NCI-H748 treated with DMSO at 0.1 percent for 48 hours (cell line): ENCODE measurements at regions not wholly inside any gene's neighbourhood (a gene's known extent, or its start where the extent isn't known, plus 50 kb on each side); places are given as distances from the start of the nearest gene placed in this dataset.
"Not testable (repeated sequence)": the region's sequence is repeated elsewhere in the genome, so short reads cannot be mapped to it uniquely, and the experiment has no call there.

Experiments used
- DNase-seq: peaks from one replicate; lab custom pipeline; 2025; lab: John Stamatoyannopoulos, UW

- no peak for DNase-seq
Observed at GRCh38 chr3:181267312-181267711, 277.8 kb upstream of the DNAJC19 start.

DNA sequence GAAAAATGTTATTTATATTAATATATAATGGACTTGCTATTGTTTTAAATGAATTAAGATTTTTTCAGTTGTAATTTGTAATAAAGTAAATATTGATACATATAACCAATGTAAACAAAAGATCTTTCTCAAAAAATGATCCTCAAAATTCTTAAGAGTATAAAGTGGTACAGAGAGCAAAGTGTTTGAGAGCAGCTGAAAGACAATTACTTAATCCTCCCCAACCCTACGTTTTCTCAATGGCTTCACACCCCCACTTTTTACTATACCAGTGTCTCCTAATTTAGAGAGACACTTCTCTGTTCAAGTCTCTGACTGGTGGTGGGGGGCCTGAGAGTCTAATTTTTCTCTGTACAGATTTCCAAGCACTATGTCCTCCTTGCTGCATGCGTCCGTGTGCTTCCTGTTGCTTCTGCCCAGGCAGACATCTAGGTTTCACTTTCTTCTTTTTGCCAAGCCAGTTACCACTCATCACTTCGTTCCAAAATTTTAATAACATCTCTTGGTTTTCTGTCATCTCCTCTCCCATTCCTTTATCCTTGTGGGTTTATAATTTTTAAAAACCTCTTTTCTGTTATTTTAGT lies 276.3 kb upstream of the DNAJC19 start:
- DNase-seq: no peak

- no peak for DNase-seq
Observed at GRCh38 chr3:181264486-181264885, 274.9 kb upstream of the DNAJC19 start.

GRCh38 chr3:181253796-181254195 lies 264.3 kb upstream of the DNAJC19 start:
- DNase-seq: peak; percentile 16

- peak; percentile 90 for DNase-seq
Observed at GRCh38 chr3:181252631-181253030, 263.1 kb upstream of the DNAJC19 start.

DNA sequence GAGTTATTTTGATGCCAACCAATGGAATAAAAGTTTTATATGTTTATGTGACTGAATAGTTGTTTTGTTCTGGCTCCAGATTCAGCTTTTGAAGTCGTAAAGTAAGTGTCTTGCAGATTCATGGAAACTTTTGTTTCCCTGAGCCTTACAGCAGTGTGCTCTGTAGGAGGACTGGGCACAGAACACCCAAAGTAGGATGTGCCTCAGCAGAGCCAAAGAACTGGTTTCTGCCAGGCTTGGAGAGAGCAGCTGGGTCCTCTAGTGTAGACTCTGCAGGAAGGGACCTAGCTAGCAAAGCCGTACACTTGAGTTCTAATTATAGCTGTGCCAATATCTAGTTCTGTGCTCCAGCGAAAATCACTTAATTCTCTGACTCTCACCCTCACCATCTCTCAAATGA lies 261.2 kb upstream of the DNAJC19 start:
- DNase-seq: no peak

DNA sequence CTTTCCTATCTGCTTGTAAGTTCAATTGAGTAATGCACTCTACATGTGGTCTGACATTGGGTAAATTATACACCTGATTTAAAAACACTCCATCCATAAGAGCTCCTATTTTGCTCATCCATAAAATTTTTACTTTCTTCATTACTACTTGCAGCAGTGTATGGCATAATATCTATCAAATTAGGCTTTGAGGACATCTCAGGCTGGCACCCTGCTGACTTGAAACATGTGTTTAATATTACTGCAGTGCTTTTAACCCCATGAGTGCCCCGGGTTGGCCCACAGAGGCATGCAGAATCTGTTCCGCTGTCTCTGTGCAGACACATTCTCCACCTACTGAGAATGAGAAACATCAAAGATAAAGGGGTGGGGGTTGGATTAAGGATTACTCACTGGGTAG lies 249.9 kb upstream of the DNAJC19 start:
- no peak for DNase-seq

GRCh38 chr3:181230258-181230657 lies 240.7 kb upstream of the DNAJC19 start:
- DNase-seq: no peak

DNA sequence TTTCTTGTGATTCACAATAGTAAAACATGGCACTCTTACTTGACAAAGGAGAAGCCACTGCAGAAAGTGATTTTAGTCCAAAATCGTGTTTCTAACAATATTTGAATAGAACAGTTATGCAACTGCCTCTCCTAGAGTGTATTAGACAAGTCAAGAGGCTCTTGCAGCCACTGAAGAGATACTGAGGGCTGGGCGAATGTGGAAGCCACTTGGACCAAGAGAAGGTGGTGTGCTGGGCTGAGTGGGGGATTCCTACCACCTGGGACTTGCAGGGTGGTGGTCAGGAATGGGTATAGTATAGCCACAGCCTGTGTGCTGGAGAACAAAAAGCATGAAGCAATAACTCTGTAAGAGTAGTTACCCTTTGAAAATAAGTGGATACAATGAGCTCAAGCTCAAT lies 223.8 kb upstream of the DNAJC19 start:
- DNase-seq: no peak

GRCh38 chr3:181212271-181212670 lies 222.7 kb upstream of the DNAJC19 start:
- no peak for DNase-seq

GRCh38 chr3:181210275-181210674 lies 220.7 kb upstream of the DNAJC19 start:
- DNase-seq: peak; percentile 2

DNA sequence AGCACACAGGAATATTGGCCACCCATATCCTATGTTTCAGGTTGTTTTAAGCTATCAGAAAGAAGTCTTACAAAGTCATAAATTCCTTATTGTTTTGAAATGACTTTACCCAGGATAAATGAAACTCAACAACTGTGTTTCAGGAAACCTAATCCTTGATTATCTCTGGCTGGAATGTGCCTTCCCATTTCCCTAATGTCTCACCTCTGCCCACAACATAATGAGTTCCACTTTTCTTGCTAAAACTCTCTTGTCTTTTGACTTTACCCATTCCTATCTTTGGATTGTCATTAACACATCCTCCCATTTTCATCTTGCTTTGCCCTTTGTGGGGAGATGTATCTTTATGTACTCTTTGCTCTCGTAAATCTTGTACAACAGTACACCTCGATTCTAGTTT lies 200.0 kb upstream of the DNAJC19 start:
- DNase-seq: no peak

DNA sequence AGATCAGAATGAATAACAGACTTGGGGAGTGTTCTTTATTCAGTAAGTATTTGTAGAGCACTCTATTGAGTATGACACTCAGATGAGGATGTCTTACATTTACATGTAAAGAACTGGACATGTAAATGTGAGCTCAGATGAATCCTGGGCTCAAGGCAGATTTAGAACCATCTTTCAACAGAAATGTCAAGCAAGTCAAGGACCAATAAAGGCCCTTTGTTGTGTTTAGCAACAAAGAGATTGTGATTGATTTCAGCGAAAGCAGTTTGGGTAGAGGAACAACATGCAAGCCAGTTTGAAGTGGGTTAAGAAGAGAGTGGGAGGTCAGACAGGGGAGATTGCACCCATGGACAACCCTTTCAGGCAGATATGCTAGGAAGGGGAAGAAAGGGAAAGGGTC lies 194.2 kb upstream of the DNAJC19 start:
- DNase-seq: no peak

GRCh38 chr3:181183057-181183456 lies 193.5 kb upstream of the DNAJC19 start:
- not testable (repeated sequence) for DNase-seq

GRCh38 chr3:181178991-181179390 lies 189.5 kb upstream of the DNAJC19 start:
- DNase-seq: no peak

- DNase-seq: peak; percentile 33
Observed at GRCh38 chr3:181176601-181177000, 187.1 kb upstream of the DNAJC19 start.

DNA sequence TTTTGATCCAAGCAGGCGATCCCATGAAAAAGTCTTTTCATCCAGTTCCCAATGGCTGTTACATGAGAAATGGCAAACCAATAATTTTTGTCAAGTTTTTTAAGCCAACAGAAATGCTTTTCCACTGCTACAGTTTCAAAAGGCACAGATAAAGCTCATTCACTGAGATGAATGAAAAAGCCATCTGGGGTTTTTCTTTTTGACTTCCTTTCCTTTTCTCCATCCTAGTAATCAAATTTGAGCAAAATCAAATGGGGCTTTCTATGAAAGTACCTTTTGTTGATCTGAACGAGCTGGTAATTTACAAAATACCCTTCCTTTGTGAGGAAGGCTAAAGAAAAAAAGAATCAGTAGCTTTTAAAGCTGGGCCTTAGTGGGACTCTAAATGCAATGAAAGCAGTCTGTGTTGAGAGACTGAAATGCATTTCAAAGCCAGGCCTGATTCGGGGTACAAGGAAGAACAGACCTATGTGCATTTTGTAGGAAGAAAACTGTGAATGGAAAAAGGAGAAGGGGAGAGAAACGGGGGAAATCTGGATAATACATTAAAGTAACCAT lies 185.2 kb upstream of the DNAJC19 start:
- no peak for DNase-seq

DNA sequence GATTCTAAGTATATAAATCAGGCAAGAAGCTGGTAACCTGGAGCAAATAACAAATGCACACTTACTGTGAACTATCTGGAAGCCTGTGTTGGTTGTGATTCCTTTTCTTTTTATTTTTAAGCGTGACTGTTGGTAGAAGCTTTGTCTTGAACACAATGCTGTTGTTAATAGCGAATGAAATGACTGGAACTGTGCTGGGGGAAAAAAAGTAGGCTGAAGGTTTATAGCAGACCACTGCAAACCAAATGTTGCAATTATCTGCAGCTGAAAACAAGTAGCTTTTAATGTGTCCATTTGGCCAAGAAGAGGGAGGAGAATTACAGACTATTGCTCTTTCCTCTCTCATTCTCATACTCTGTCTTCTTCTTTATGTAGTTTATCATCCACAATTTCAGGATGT lies 184.5 kb upstream of the DNAJC19 start:
- DNase-seq: no peak

DNA sequence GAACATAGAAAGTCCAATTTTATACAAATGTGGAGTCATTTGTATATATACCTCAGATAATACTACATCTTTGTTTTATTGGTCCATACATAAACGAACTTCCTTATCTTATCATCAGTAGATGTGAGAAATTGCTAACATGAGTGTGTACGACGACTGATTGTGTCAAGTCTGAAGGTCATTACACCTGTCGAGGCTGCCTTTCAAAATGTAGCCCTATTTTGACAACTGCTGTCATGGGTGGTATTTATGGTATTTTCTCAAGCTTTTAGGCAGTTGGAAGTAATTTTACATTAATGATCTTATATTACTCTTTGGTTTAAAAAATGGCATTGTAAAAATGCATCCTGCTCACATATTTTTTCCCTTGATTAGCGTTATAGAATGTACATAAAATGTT lies 183.7 kb upstream of the DNAJC19 start:
- no peak for DNase-seq

- no peak for DNase-seq
Observed at GRCh38 chr3:181134873-181135272, 145.3 kb upstream of the DNAJC19 start.

GRCh38 chr3:181133832-181134231 lies 144.3 kb upstream of the DNAJC19 start:
- no peak for DNase-seq

DNA sequence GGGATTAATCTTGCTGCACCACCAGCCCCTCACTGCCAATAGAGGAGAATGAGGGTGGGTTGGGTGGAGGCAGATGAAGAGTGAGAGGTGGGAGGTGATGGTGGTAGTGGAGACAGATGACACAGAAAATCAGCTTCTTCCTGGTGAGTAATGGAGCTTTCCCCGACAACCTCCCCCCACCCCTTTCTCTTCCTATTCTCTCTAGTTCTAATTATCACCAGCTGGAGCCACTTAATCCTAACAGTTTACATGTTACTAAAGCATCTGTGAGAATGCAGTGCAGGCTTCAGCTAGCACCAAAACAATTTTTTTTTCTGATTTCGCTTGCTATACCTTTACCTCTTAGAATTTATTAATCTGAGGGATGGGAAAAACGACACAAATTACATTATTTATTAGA lies 116.1 kb upstream of the DNAJC19 start:
- DNase-seq: no peak

DNA sequence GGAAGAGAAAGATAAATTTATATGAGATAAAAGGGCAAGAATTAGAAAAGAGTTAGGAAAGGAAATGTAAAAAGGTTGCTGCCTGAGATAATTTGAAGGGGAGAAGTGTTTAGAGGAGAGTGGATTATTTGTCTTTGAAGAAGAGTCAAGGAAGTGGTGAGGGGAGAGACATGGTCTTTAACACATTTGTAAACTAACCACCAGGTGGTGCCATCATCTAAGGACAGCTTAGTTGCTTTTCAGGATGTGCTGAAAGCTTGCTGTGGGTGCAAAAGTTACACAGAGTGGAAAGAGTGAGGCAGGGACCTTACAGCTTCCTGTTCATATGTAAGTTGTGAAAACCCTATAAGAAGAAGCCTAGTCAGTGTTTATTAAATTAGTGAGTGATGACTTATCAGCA lies 114.1 kb upstream of the DNAJC19 start:
- DNase-seq: peak; percentile 29

GRCh38 chr3:181086011-181086410 lies 96.5 kb upstream of the DNAJC19 start:
- no peak for DNase-seq
